ENCODE measurements at regions not wholly inside any gene's neighbourhood (a gene's known extent, or its start where the extent isn't known, plus 50 kb on each side); places are given as distances from the start of the nearest gene placed in this dataset.

DNA sequence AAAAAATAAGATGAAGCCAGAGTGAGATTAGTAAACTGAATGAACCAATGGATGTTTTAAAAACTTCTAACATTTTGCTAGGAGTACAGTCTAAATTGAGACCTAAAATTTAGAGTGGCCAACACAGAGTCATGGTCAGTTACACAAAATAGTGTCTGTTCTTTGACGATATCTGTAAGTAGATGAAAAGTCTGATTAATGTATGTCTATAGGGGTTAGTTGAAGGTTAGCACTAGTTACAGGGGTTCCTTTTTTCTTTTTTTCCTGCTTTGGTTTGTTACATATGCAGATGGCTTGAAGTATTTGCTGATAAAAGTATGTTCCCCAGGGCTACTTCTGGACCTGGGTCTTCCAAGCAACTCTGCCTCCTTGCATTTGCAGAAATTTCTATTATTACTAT lies 90.1 kb upstream of the MTPN start:
- DNase-seq (no peak), ATAC-seq (no peak)
- intact Hi-C loops (cut with DNase I), result no loop called here

- ATAC-seq (no peak), DNase-seq (no peak)
- intact Hi-C loops (cut with DNase I), result no loop called here
Measured at GRCh38 chr7:136066304-136067143, 89.4 kb upstream of the MTPN start.

DNA sequence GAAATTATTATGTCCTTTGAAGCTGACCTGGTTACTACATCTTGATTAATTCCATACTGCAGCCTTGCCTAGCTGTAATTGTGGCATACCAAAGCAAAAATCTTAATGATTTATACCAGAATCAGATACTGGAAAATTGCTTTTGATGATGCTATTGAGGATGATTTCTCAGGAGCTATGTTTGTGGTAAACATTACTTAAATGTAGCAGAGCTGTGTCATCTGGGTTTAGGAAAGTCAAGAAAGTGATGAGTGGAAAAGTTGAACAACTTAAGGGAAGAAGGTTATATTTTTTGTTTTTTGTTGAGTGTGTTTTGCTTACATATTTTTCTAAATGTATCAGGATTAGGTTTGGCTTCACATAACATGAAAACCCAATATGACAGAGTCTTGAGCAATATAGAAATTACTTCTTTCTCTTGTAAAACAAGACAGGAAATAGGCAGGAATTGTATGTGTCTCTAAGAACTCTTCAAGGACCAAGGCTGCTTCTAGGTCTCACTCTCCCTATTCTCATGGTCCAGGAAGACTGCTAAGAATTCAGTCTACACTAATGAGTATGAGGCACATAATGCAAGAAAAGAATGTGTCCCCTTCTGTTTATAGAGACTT lies 87.6 kb upstream of the MTPN start:
- ATAC-seq (no peak), DNase-seq (no peak)
- intact Hi-C loops (cut with DNase I), result no loop called here

DNA sequence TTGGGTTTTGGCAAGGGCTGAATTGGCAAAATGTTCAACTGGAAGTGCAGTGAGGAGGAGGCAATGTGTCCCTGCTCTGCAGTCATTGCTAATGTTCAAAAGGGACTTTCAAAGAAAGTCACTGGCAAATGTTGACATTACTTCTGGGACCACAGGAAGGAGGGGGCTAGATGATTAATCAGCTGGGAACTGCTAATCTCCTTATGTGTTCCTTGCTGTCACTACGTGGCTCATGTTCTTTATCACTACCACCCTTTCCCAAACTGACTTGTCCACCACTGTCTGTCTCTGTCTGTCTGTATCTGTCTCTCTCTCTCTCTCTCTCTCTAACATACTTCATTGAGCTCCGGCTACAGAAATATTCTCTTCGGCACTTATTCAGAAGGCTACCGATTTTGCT lies 86.9 kb upstream of the MTPN start:
- no peak for DNase-seq
- intact Hi-C loops (cut with DNase I), result no loop called here
- peak; percentile 38 to 83 for ATAC-seq

- DNase-seq, result no peak
- ATAC-seq, result no peak
- intact Hi-C loops (cut with DNase I), result no loop called here
Measured at GRCh38 chr7:136063326-136063666, 86.1 kb upstream of the MTPN start.

GRCh38 chr7:136062625-136063325 lies 85.6 kb upstream of the MTPN start:
- intact Hi-C loops (cut with DNase I), result no loop called here
- no peak for DNase-seq
- no peak for ATAC-seq

- ATAC-seq, result no peak
- intact Hi-C loops (cut with DNase I), result no loop called here
- DNase-seq, result no peak
Measured at GRCh38 chr7:136061433-136061832, 84.3 kb upstream of the MTPN start.

DNA sequence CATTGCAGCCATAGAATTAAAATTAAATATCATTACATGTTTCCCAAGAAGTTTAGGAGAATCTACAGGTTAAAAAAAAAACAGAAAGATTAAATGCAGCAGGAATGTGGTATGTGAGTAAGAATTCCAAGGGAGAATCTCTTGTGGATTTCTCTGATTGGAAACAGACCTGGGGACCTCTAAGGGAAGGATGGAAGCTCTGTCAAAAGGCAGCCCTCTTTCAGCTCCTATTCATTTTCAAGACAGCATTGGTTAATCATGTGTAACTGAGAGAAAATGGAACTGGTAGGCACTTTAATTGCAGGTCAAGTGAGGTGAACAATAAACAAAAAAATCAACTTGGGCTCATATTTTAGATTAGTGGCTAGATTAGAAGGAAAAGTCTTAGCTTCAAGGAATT lies 81.4 kb upstream of the MTPN start:
- no peak for ATAC-seq
- DNase-seq, result no peak
- intact Hi-C loops (cut with DNase I), result no loop called here

- ATAC-seq (no peak), DNase-seq (no peak)
Measured at GRCh38 chr7:136057509-136057908, 80.3 kb upstream of the MTPN start.

DNA sequence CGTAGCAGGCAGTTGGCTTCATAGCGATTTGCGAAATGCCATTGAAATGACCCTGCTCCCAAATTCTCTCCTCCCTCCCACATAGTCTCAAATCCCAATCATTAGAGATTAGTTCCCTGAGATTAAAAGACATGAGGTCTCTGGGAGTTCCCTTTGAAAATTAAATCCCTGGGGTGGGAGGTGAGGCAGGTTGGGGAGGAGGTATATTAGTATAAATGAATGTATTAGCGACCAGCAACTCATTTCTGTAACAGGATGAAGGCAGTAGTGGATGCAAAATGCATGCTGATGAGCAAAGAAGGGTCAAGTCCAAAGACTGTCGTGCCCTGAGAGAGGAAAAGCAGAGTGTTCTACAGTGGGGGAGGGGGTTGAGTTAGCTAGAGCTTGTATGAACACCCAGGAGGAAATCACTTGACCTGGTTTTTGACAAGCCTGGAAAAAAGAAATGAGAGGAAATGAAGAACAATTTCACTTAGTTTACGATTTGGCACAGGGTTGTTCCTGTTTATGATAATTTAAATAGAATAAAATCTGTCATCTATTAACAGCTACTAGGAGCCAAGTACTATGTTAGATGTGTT lies 79.6 kb upstream of the MTPN start:
- DNase-seq (no peak), ATAC-seq (no peak)
- intact Hi-C loops (cut with DNase I), result no loop called here

More at GRCh38 chr7:136057509-136057908, 80.3 kb upstream of the MTPN start:
- intact Hi-C loops (cut with DNase I), result no loop called here

DNA sequence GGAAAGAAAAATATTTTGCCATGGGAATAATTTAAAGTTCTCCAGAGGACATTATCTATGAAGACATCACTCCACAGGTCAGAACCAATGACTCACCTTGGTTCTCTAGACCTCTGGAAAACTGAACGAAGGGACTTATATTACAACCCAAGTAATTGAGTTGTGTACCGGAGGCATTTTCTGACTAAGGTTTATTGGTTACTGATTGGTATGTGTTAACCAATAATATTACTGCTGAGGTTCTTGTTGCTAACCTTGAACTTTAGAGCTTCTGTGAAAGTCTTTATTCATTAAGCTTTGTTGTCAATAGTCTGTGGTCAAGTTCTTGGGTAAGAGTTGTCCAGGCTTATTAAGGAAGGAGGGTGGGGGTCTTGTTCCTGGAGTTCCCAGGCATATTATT lies 78.1 kb upstream of the MTPN start:
- no peak for ATAC-seq
- DNase-seq, result no peak
- intact Hi-C loops (cut with DNase I), result no loop called here

DNA sequence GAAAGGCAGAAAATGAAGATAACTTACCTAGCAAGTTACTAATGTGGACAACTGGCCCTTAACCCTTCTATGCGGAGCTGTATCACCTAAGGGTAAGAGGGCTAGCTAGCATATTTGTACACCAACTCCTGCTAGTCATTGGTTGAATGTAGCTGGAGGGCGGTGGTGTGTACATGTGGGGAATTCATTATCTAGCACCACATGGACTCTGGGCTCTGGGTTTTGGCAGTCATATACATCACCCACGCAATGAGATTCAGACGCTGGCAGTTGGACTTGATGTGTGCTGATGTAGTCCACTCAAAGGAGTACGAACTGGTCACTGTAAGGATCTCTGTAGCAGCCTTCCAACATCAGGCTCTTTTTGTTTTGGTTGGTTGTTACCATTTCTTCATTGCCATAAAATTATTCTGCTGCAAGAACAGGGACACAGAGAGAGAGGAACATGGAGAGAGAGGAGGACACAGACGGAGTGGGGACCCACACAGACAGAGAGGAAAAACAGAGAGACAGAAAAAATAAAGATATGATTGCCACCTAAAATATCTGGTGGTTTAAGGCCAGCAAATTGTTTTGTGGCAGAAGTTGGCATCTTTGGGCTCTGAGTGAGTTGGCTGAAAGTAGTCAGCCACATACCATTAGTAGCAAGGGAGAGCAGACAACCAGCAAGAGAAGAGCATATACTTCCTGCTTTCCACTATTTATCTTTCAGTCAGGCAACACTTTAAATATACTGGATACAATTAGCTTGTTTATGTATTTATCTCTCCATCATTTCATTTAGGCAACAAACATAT lies 76.7 kb upstream of the MTPN start:
- DNase-seq (no peak), ATAC-seq (no peak)
- intact Hi-C loops (cut with DNase I), result no loop called here

DNA sequence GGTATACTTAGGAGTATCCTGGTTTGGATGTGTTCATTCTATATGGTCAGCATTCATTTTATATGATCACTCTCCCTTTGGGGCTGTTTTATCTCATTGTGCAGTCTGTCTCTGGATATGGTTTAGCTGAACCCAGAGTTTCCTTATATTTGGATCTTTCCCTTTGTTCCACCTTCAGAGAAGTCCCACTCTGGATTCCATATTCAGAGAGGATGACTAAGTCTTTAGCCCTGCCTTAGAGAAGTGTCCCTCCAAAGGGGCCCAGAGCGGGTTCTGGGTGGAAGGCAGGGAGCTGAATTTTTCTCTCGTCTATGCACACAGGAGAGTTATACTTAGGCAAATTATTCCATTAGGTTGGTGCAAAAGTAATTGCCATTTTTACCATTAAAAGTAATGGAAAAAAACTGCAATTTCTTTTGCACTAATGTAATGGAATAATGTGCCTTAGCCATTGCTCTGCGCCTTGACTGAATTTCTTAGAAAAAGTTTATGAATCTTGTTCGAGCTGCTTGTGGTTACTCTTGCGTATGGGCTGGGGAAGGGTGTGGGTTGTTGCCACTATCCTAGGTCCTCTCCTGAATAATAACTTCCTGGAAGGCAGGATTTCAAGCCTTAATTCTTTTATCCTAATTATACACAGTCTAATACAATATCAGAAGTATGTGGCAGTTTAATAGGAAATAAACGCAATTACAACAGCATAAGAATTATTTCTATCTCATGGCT lies 74.2 kb upstream of the MTPN start:
- peak in 1 of 2 donors; percentile 8 for ATAC-seq
- intact Hi-C loops (cut with DNase I), result no loop called here

DNA sequence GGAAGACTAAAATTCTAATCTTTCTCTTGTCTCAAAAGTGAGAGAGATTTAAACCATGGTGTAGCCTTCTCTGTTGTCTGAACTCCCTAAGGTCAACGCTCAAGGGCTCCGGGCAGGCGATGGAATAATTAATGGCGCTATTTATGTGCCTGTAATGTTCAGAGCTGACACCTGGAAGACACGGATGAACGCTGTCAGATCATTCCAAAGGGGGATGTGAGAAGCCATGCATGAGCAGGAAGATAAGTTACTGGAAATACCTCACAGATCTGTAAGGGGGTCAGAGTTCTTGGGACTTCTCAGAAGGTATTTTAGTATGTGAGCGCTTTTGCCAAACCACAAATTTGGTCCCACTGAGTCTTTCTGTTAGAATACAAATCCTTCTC lies 73.3 kb upstream of the MTPN start:
- intact Hi-C loops (cut with DNase I), result no loop called here
- peak; percentile 45 to 57 for ATAC-seq
- DNase-seq, result no peak

More for the DNA sequence above, 74.2 kb upstream of the MTPN start:
- DNase-seq, result no peak

GRCh38 chr7:136049818-136050461 lies 72.8 kb upstream of the MTPN start:
- DNase-seq, result no peak
- peak in 1 of 2 donors; percentile 70 for ATAC-seq
- intact Hi-C loops (cut with DNase I), result no loop called here

DNA sequence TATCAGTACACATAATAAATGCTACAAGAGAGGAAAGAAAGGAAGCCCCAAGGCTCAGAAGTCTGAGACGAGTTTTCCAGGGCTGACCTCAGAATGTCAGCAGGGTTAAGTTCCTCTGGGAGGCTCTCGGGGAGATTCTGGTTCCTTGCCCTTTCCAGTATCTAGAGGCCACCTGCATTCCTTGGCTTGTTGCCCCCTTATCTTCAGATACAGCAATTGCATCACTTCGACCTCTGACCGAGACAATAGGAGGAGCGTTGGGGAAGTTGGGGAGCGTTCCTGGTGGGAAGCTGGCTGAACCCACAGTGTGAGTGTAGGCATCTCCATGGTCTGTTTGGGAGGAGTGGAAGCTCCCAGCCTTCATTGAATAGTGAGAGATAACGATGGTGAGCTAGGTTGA lies 72.0 kb upstream of the MTPN start:
- no peak for DNase-seq
- ATAC-seq, result peak in 1 of 2 donors; percentile 9
- intact Hi-C loops (cut with DNase I), result no loop called here

DNA sequence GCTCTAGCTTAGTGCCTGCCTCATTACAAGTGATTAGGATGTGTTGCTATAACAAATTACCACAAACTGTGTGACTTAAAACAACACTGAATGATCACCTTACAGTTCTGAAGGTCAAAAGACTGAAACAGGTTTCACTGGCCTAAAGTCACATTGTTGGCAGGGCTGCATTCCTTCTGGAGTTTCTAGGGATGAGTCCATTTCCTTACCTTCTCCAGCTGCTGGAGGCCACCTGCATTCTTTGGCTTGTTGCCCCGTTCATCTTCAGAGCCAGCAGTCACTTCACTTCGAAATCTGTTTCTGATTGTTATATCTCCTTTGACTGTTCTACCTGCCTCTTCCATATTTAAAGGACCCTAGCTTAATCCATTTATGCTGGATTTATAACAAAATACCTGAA lies 69.4 kb upstream of the MTPN start:
- intact Hi-C loops (cut with DNase I), result no loop called here
- DNase-seq (no peak), ATAC-seq (no peak)

- ATAC-seq (no peak), DNase-seq (no peak)
- intact Hi-C loops (cut with DNase I), result no loop called here
Measured at GRCh38 chr7:136045992-136046391, 68.8 kb upstream of the MTPN start.
